ENCODE measurements at regions not wholly inside any gene's neighbourhood (a gene's known extent, or its start where the extent isn't known, plus 50 kb on each side); places are given as distances from the start of the nearest gene placed in this dataset.

- TF ChIP-seq JUND (IDR thresholded peaks at IDR 0.05; ENCODE audit: low read length): no peak
- no peak for TF ChIP-seq CTCF (IDR thresholded peaks at IDR 0.05; ENCODE audit: control extremely low read depth in 1 of 3, insufficient read depth in 1 of 3, low read depth in 1 of 3, low read length in 3 of 3)
- no peak for TF ChIP-seq SUZ12 (IDR thresholded peaks at IDR 0.05; ENCODE audit: low read length)
- no peak for TF ChIP-seq ATF2 (IDR thresholded peaks at IDR 0.05; ENCODE audit: low read length)
- no peak for TF ChIP-seq EP300 (IDR thresholded peaks at IDR 0.05; ENCODE audit: borderline replicate concordance in 1 of 2, low read depth in 2 of 2, low read length in 2 of 2)
- TF ChIP-seq SIX5 (IDR thresholded peaks at IDR 0.05; ENCODE audit: low read depth, low read length): no peak
- no peak for TF ChIP-seq POLR2AphosphoS5 (IDR thresholded peaks at IDR 0.05; ENCODE audit: low read depth, low read length)
- no peak for TF ChIP-seq KDM1A (IDR thresholded peaks at IDR 0.05; ENCODE audit: borderline replicate concordance, low read length)
- no peak for TF ChIP-seq NRF1 (IDR thresholded peaks at IDR 0.05; ENCODE audit: low read depth, low read length)
- TF ChIP-seq TEAD4 (IDR thresholded peaks at IDR 0.05; ENCODE audit: low read depth, low read length): no peak
- TF ChIP-seq TCF12 (IDR thresholded peaks at IDR 0.05; ENCODE audit: low read depth, low read length): no peak
- TF ChIP-seq NANOG (IDR thresholded peaks at IDR 0.05; ENCODE audit: insufficient read depth, low read depth, low read length, poor library complexity, severe bottlenecking): no peak
- no peak for TF ChIP-seq USF2 (IDR thresholded peaks at IDR 0.05; ENCODE audit: low read length)
Measured at GRCh38 chr19:56964410-56964920, 123.9 kb upstream of the PEG3 start.
